HepG2 (cell line): ENCODE measurements at regions not wholly inside any gene's neighbourhood (a gene's known extent, or its start where the extent isn't known, plus 50 kb on each side); places are given as distances from the start of the nearest gene placed in this dataset.

Experiments
- CEBPB ChIP-seq: IDR thresholded peaks from 2 replicates; pipeline ENCODE4 v1.6.1; 2011; ENCODE audit warnings: low read depth, low read length, improper control_type of control experiment, borderline replicate concordance
- DPF2 ChIP-seq: sonication (generic); formaldehyde crosslinking; IDR thresholded peaks from 2 replicates; pipeline ENCODE4 v1.4.0; 2020; ENCODE audit warnings: mild to moderate bottlenecking, low read depth, missing genetic modification reagents, borderline replicate concordance
- EP300 ChIP-seq, 3 experiments: sonication (generic) in 1 of 3; formaldehyde crosslinking in 1 of 3; IDR thresholded peaks; 2 replicates each; pipeline versions ENCODE4 v1.5.1 to v1.6.1; 2011 to 2020; ENCODE audit warnings: low read depth in 2 of 3, low read length in 2 of 3, borderline replicate concordance in 1 of 3, improper control_type of control experiment in 1 of 3, mild to moderate bottlenecking in 1 of 3, missing genetic modification reagents in 1 of 3, moderate library complexity in 1 of 3
- FOXA1 ChIP-seq, 2 experiments: fragments of 450-650 bp in 1 of 2; sonication (generic) in 1 of 2; formaldehyde crosslinking in 1 of 2; IDR thresholded peaks; 2 replicates each; pipeline versions ENCODE4 v1.4.0 to v1.6.1; 2016 to 2020; ENCODE audit warnings: missing genetic modification reagents in 1 of 2
- PRDM4 ChIP-seq: sonication (generic); formaldehyde crosslinking; IDR thresholded peaks from 2 replicates; pipeline ENCODE4 v1.9.0; 2021; ENCODE audit warnings: missing genetic modification reagents, borderline replicate concordance
- ZNF432 ChIP-seq: sonication (generic); formaldehyde crosslinking; IDR thresholded peaks from 2 replicates; pipeline ENCODE4 v1.5.0; 2020; ENCODE audit warnings: missing genetic modification reagents, mild to moderate bottlenecking, borderline replicate concordance
- TF ChIP-seq, protein P1 (sequence below): sonication (generic); formaldehyde crosslinking; IDR thresholded peaks from 2 replicates; pipeline ENCODE4 v1.5.0; 2020; ENCODE audit warnings: mild to moderate bottlenecking, missing genetic modification reagents, moderate library complexity

GRCh38 chr7:25348104-25348503 is 119.8 kb upstream of the NPVF start:
- TF ChIP-seq CEBPB (no peak), DPF2 (CRISPR knock-in tag) (no peak), ZNF432 (CRISPR knock-in tag) (no peak), FOXA1 (IDR thresholded peaks at IDR 0.05) (no peak), FOXA1 (CRISPR knock-in tag; IDR thresholded peaks at IDR 0.05) (no peak), PRDM4 (CRISPR knock-in tag) (no peak), EP300 (IDR thresholded peaks at IDR 0.05; ENCODE audit: low read depth in 2 of 2, low read length in 2 of 2) (no peak), EP300 (CRISPR knock-in tag; IDR thresholded peaks at IDR 0.05; ENCODE audit: borderline replicate concordance) (no peak)
- TF ChIP-seq, protein P1, sequence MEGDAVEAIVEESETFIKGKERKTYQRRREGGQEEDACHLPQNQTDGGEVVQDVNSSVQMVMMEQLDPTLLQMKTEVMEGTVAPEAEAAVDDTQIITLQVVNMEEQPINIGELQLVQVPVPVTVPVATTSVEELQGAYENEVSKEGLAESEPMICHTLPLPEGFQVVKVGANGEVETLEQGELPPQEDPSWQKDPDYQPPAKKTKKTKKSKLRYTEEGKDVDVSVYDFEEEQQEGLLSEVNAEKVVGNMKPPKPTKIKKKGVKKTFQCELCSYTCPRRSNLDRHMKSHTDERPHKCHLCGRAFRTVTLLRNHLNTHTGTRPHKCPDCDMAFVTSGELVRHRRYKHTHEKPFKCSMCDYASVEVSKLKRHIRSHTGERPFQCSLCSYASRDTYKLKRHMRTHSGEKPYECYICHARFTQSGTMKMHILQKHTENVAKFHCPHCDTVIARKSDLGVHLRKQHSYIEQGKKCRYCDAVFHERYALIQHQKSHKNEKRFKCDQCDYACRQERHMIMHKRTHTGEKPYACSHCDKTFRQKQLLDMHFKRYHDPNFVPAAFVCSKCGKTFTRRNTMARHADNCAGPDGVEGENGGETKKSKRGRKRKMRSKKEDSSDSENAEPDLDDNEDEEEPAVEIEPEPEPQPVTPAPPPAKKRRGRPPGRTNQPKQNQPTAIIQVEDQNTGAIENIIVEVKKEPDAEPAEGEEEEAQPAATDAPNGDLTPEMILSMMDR (CRISPR knock-in tag): no peak
